HepG2 (cell line): ENCODE measurements at regions not wholly inside any gene's neighbourhood (a gene's known extent, or its start where the extent isn't known, plus 50 kb on each side); places are given as distances from the start of the nearest gene placed in this dataset.

Experiments used
- ATAC-seq: fragments of 200-7000 bp; cut with Tn5 transposase; 3 replicates; pipeline ENCODE4 v1.9.1; 2020; ENCODE audit warnings: mild to moderate bottlenecking, moderate library complexity
- BruUV-seq: library from RNA; stranded (reverse); fragments of 400-500 nt; replicated peaks from 2 replicates; lab custom pipeline; 2021; lab: Mats Ljungman, UMichigan
- CTCF ChIA-PET: fragments of 300-600 bp; formaldehyde crosslinking; extraction: SDS; loops from one replicate; lab custom pipeline; 2021; ENCODE audit warnings: low total read pairs, inconsistent platforms, low intra/inter-chr PET ratio; lab: Yijun Ruan, JAX
- POLR2A ChIA-PET: fragments of 350-600 bp; sonication (Branson Sonifier 250); formaldehyde crosslinking; loops from one replicate; lab custom pipeline; 2020; ENCODE audit warnings: antibody characterized with exemption, inconsistent platforms; lab: Yijun Ruan, JAX
- DNase-seq: peaks from one replicate; pipeline ENCODE4 v3.0.0-alpha.2; 2015; ENCODE audit warnings: low spot score
- FAIRE-seq: peaks from 3 replicates; lab custom pipeline; 2011; peaks lifted over from hg19 to GRCh38; lab: Jason Lieb, UNC
- H2AFZ ChIP-seq: one replicate; pipeline ENCODE4 v1.6.1; 2011; ENCODE audit warnings: low read length, inconsistent platforms
- H3K27ac ChIP-seq: fragments of 300-600 bp; 3 replicates; pipeline ENCODE4 v1.8.0; 2011; ENCODE audit warnings: mixed run types, mild to moderate bottlenecking, mixed read lengths, low read length, inconsistent platforms; ENCODE audit not compliant: insufficient read depth; ENCODE audit errors: extremely low read length
- H3K27me3 ChIP-seq, 2 experiments: fragments of 200-600 bp in 1 of 2; 2 replicates in 1 of 2; 3 replicates in 1 of 2; pipeline versions ENCODE4 v1.6.0 to v1.8.0; 2011; ENCODE audit warnings: low read length in 2 of 2, mild to moderate bottlenecking in 2 of 2, moderate library complexity in 2 of 2, inconsistent platforms in 1 of 2; ENCODE audit not compliant: insufficient read depth in 2 of 2, control insufficient read depth in 1 of 2
- H3K36me3 ChIP-seq, 2 experiments: fragments of 200-600 bp in 1 of 2; replicated peaks in 1 of 2; 2 replicates in 1 of 2; 3 replicates in 1 of 2; pipeline versions ENCODE4 v1.5.1 to v1.8.0; 2011; ENCODE audit warnings: low read length in 2 of 2, inconsistent platforms in 1 of 2; ENCODE audit not compliant: insufficient read depth in 2 of 2, control insufficient read depth in 1 of 2
- H3K4me1 ChIP-seq: 2 replicates; pipeline ENCODE4 v1.5.1; 2012; ENCODE audit warnings: low read length, inconsistent platforms; ENCODE audit not compliant: insufficient read depth
- H3K4me2 ChIP-seq: 2 replicates; pipeline ENCODE4 v1.6.0; 2011; ENCODE audit warnings: low read depth, low read length, inconsistent platforms
- H3K4me3 ChIP-seq, 3 experiments: fragments of 200-600 bp in 1 of 3; sonication (generic), shearing (Covaris generic) in 1 of 3; replicated peaks in 1 of 3; 2 replicates each; pipeline ENCODE4 v1.5.1; 2011 to 2016; ENCODE audit warnings: low read length in 3 of 3, inconsistent platforms in 2 of 3, low read depth in 2 of 3, mild to moderate bottlenecking in 2 of 3, control low read depth in 1 of 3, mixed read lengths in 1 of 3; ENCODE audit not compliant: insufficient read depth in 1 of 3
- H3K79me2 ChIP-seq: one replicate; pipeline ENCODE4 v1.6.1; 2011; ENCODE audit warnings: low read length, inconsistent platforms; ENCODE audit not compliant: insufficient read depth
- H3K9ac ChIP-seq: 2 replicates; pipeline ENCODE4 v1.6.0; 2011; ENCODE audit warnings: mild to moderate bottlenecking, low read depth, low read length, inconsistent platforms; ENCODE audit not compliant: insufficient read depth
- H3K9me3 ChIP-seq: 2 replicates; pipeline ENCODE4 v1.5.1; 2012; ENCODE audit warnings: mild to moderate bottlenecking, low read length
- H4K20me1 ChIP-seq: 2 replicates; pipeline ENCODE4 v1.6.0; 2011; ENCODE audit warnings: inconsistent platforms, mild to moderate bottlenecking, low read length, moderate library complexity; ENCODE audit not compliant: insufficient read depth
- CREM ChIP-seq, 2 experiments: sonication (generic) in 1 of 2; formaldehyde crosslinking in 1 of 2; IDR thresholded peaks; 2 replicates each; pipeline versions ENCODE4 v1.4.0 to v1.6.1; 2016 to 2020; ENCODE audit warnings: antibody characterized with exemption in 1 of 2, mild to moderate bottlenecking in 1 of 2, missing genetic modification reagents in 1 of 2
- DNMT1 ChIP-seq: sonication (generic); formaldehyde crosslinking; IDR thresholded peaks from 2 replicates; pipeline ENCODE4 v1.5.1; 2020; ENCODE audit warnings: mild to moderate bottlenecking, missing genetic modification reagents
- ETV5 ChIP-seq: IDR thresholded peaks from 2 replicates; pipeline ENCODE4 v1.6.1; 2018; ENCODE audit warnings: missing biosample characterization, missing genetic modification reagents, inconsistent platforms, borderline replicate concordance
- SMC3 ChIP-seq: IDR thresholded peaks from 2 replicates; pipeline ENCODE4 v1.6.1; 2011; ENCODE audit warnings: low read length, improper control_type of control experiment
- SNAPC2 ChIP-seq: sonication (generic); formaldehyde crosslinking; IDR thresholded peaks from 2 replicates; pipeline ENCODE4 v1.8.1; 2022; ENCODE audit warnings: mild to moderate bottlenecking, missing genetic modification reagents
- SNRNP70 ChIP-seq: fragments of 200-400 bp; formaldehyde crosslinking; IDR thresholded peaks from 2 replicates; pipeline ENCODE4 v1.6.1; 2017; ENCODE audit warnings: mild to moderate bottlenecking, low read depth, low read length, moderate library complexity
- ZNF18 ChIP-seq: sonication (generic); formaldehyde crosslinking; IDR thresholded peaks from 2 replicates; pipeline ENCODE4 v1.8.0; 2022; ENCODE audit warnings: mild to moderate bottlenecking, missing genetic modification reagents; ENCODE audit not compliant: insufficient replicate concordance
- ZNF280D ChIP-seq: sonication (generic); formaldehyde crosslinking; IDR thresholded peaks from 2 replicates; pipeline ENCODE4 v1.5.1; 2020; ENCODE audit warnings: mild to moderate bottlenecking, missing genetic modification reagents
- ZNF3 ChIP-seq: IDR thresholded peaks from 2 replicates; pipeline ENCODE4 v1.7.0; 2017; ENCODE audit warnings: inconsistent platforms
- ZNF44 ChIP-seq: sonication (generic); formaldehyde crosslinking; IDR thresholded peaks from 2 replicates; pipeline ENCODE4 v1.5.1; 2020; ENCODE audit warnings: mild to moderate bottlenecking, missing genetic modification reagents
- ZNF598 ChIP-seq: sonication (generic); formaldehyde crosslinking; IDR thresholded peaks from 2 replicates; pipeline ENCODE4 v1.5.1; 2020; ENCODE audit warnings: mild to moderate bottlenecking, missing genetic modification reagents, borderline replicate concordance
- ZNF660 ChIP-seq: sonication (generic); formaldehyde crosslinking; IDR thresholded peaks from 2 replicates; pipeline ENCODE4 v1.5.1; 2020; ENCODE audit warnings: mild to moderate bottlenecking, low read depth, missing genetic modification reagents, borderline replicate concordance
- ZNF674 ChIP-seq: sonication (generic); formaldehyde crosslinking; IDR thresholded peaks from 2 replicates; pipeline ENCODE4 v1.5.0; 2020; ENCODE audit warnings: low read depth, mild to moderate bottlenecking, missing genetic modification reagents
- ZNF790 ChIP-seq: sonication (generic); formaldehyde crosslinking; IDR thresholded peaks from 2 replicates; pipeline ENCODE4 v1.8.0; 2022; ENCODE audit warnings: missing genetic modification reagents, mild to moderate bottlenecking, borderline replicate concordance
- WGBS: methylation state at CpG from one replicate; pipeline ENCODE4 v1.1.6; 2017; ENCODE audit warnings: low lambda C conversion rate; 5-methylcytosine and 5-hydroxymethylcytosine counted together
- in situ Hi-C: cut with HindIII; loops from 2 replicates; pipeline ENCODE4 v1.10.0; 2017; ENCODE audit warnings: low pct_unique_long_range_greater_than_20kb; ENCODE audit not compliant: extremely low pct_ligation_motif_present
- intact Hi-C: fragments of 100-400 bp; cut with micrococcal nuclease; formaldehyde crosslinking; loops from one replicate; pipeline ENCODE4 v1.10.0; 2022; ENCODE audit not compliant: unreplicated experiment

- Histone ChIP-seq H3K9me3 (0 out of 2 replicates have a peak, but pooled peaks cover 3% of the 10 kb centered on the region), H3K79me2 (no peaks in the 10 kb centered on the region), H3K9ac (no peak overlapping the region), H3K36me3 (no peaks in the 10 kb centered on the region), H2AFZ (no peak overlapping the region), H3K4me2 (no peak overlapping the region), H3K27me3 (peaks cover 0 to 49% of the 10 kb centered on the region in 2 experiments; a peak in 3 of 5 replicates), H4K20me1 (no peaks in the 10 kb centered on the region), H3K27ac (no peak overlapping the region), H3K4me3 (no peak overlapping the region)
- no TSS peak for BruUV-seq
- ATAC-seq (no peak), FAIRE-seq (no peak), DNase-seq (no peak)
- in situ Hi-C loops: no loop called here
- ChIA-PET POLR2A (no interaction called here), CTCF (no interaction called here)
- 13% methylated on average over 7 of the region's 7 CpGs for WGBS
- intact Hi-C loops: no loop called here
- TF ChIP-seq ZNF44 (CRISPR knock-in tag) (no peak), DNMT1 (no peak)
- TF ChIP-seq, all 625 proteins: peak for 0
- H3K4me1 ChIP-seq: 0 out of 2 replicates have a peak, but pooled peaks cover 8% of the 10 kb centered on the region
Measured at GRCh38 chr15:69748131-69748530, 295.5 kb downstream of the RPLP1 start.

GRCh38 chr15:69748576-69749185 lies 296.1 kb downstream of the RPLP1 start:
- Histone ChIP-seq H4K20me1 (no peaks in the 10 kb centered on the region), H3K36me3 (no peaks in the 10 kb centered on the region), H3K27ac (no peak overlapping the region), H3K4me3 (no peak overlapping the region), H2AFZ (no peak overlapping the region), H3K4me1 (0 out of 2 replicates have a peak, but pooled peaks cover 8% of the 10 kb centered on the region), H3K79me2 (no peaks in the 10 kb centered on the region), H3K9ac (no peak overlapping the region), H3K9me3 (0 out of 2 replicates have a peak, but pooled peaks cover 9% of the 10 kb centered on the region), H3K4me2 (no peak overlapping the region), H3K27me3 (peaks cover 0 to 43% of the 10 kb centered on the region in 2 experiments; a peak in 3 of 5 replicates)
- ChIA-PET CTCF (no interaction called here), POLR2A (no interaction called here)
- ATAC-seq (no peak), FAIRE-seq (no peak), DNase-seq (no peak)
- in situ Hi-C loops (no loop called here), intact Hi-C loops (no loop called here)
- BruUV-seq: no TSS peak
- 13% methylated on average over 3 of the region's 3 CpGs for WGBS
- TF ChIP-seq ZNF3 (CRISPR knock-in tag) (no peak), ZNF790 (CRISPR knock-in tag) (no peak), SMC3 (no peak), ZNF674 (CRISPR knock-in tag) (no peak), ZNF18 (CRISPR knock-in tag) (no peak), ZNF660 (CRISPR knock-in tag) (no peak), ZNF598 (CRISPR knock-in tag) (no peak), SNRNP70 (no peak), SNAPC2 (CRISPR knock-in tag) (no peak), ZNF280D (CRISPR knock-in tag) (no peak), CREM (IDR thresholded peaks at IDR 0.05) (no peak), CREM (CRISPR knock-in tag; IDR thresholded peaks at IDR 0.05) (no peak), ETV5 (CRISPR knock-in tag) (no peak)
